Smooth muscle cell (in vitro differentiated cells): ENCODE measurements at regions not wholly inside any gene's neighbourhood (a gene's known extent, or its start where the extent isn't known, plus 50 kb on each side); places are given as distances from the start of the nearest gene placed in this dataset.

ENCODE experiments used
- DNase-seq: peaks from one replicate; lab custom pipeline; 2025; ENCODE audit not compliant: unreplicated experiment; lab: John Stamatoyannopoulos, UW
- H2AFZ ChIP-seq: fragments of 200-600 bp; sonication (generic); 2 replicates; pipeline ENCODE4 v1.6.0; 2016; ENCODE audit warnings: antibody characterized with exemption, low read depth, mild to moderate bottlenecking
- H3F3A ChIP-seq: fragments of 200-600 bp; sonication (generic); 2 replicates; pipeline ENCODE4 v1.6.0; 2017; ENCODE audit warnings: antibody characterized with exemption, low read depth
- H3K27ac ChIP-seq: fragments of 200-600 bp; sonication (generic); 2 replicates; pipeline ENCODE4 v1.5.1; 2016; ENCODE audit warnings: low read depth, mild to moderate bottlenecking
- H3K27me3 ChIP-seq: fragments of 200-600 bp; sonication (generic); 2 replicates; pipeline ENCODE4 v1.6.1; 2016; ENCODE audit warnings: low read depth, mild to moderate bottlenecking
- H3K36me3 ChIP-seq: fragments of 200-600 bp; sonication (generic); 2 replicates; pipeline ENCODE4 v1.5.1; 2016; ENCODE audit warnings: low read depth
- H3K4me1 ChIP-seq: fragments of 200-600 bp; sonication (generic); 2 replicates; pipeline ENCODE4 v1.5.1; 2016; ENCODE audit warnings: low read depth
- H3K4me2 ChIP-seq: fragments of 200-600 bp; sonication (generic); 2 replicates; pipeline ENCODE4 v1.6.0; 2016; ENCODE audit warnings: mild to moderate bottlenecking
- H3K4me3 ChIP-seq: fragments of 200-600 bp; sonication (generic); 2 replicates; pipeline ENCODE4 v1.5.1; 2016; ENCODE audit warnings: mild to moderate bottlenecking
- H3K79me2 ChIP-seq: fragments of 200-600 bp; sonication (generic); 2 replicates; pipeline ENCODE4 v1.6.0; 2016; ENCODE audit warnings: low read depth, mild to moderate bottlenecking
- H3K9ac ChIP-seq: fragments of 200-600 bp; sonication (generic); 2 replicates; pipeline ENCODE4 v1.6.0; 2016; ENCODE audit warnings: low read depth
- H3K9me3 ChIP-seq: fragments of 200-600 bp; sonication (generic); replicated peaks from 2 replicates; pipeline ENCODE4 v1.5.1; 2016; ENCODE audit warnings: low read depth
- H4K20me1 ChIP-seq: fragments of 200-600 bp; sonication (generic); 2 replicates; pipeline ENCODE4 v1.6.0; 2016; ENCODE audit warnings: low read depth
- WGBS: methylation state at CpG from one replicate; pipeline ENCODE4 v1.1.7; 2016; ENCODE audit warnings: low lambda C conversion rate; 5-methylcytosine and 5-hydroxymethylcytosine counted together
- TF ChIP-seq, protein P1 (sequence below): fragments of 200-600 bp; sonication (generic); IDR thresholded peaks from 2 replicates; pipeline ENCODE4 v1.5.1; 2017; ENCODE audit warnings: borderline replicate concordance, mild to moderate bottlenecking, antibody characterized with exemption; ENCODE audit not compliant: insufficient read depth, poor library complexity, severe bottlenecking

DNA sequence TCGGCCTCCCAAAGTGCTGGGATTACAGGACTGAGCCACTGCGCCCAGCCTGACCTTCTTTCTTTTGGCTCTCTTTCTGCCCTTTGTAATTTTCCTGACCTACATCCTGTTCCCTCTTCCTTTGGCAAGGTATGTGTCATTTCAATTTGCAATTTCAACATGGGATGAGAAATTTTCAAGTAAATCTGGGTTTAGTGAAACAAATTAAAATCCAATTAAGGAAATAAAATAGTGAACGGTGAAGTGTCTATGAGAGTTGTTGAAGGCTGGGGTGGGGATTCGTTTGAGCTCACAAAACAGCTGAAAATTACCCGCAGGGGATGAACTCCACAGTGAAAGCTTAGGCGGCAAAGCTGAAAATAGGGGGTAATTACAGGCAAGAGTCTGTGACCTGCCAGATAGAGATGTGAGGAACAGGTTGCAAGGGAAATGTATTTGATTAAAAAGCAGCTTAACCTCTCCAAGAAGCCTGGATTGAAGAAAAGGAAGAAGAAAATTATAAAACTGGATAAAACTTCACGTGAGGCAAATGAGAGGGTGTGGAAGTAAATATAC, 277.7 kb downstream of the UTP18 start:
- Histone ChIP-seq H3K4me2 (no peak overlapping the region), H3K27me3 (no peaks in the 10 kb centered on the region), H3K9ac (no peak overlapping the region), H3K79me2 (no peaks in the 10 kb centered on the region), H3K9me3 (no peaks in the 10 kb centered on the region), H3K27ac (no peak overlapping the region), H4K20me1 (no peaks in the 10 kb centered on the region), H3K36me3 (no peaks in the 10 kb centered on the region), H3K4me3 (no peak overlapping the region), H3F3A (no peaks in the 10 kb centered on the region), H3K4me1 (no peaks in the 10 kb centered on the region), H2AFZ (no peak overlapping the region)
- 90% methylated on average over 7 of the region's 7 CpGs for WGBS
- TF ChIP-seq, protein P1, sequence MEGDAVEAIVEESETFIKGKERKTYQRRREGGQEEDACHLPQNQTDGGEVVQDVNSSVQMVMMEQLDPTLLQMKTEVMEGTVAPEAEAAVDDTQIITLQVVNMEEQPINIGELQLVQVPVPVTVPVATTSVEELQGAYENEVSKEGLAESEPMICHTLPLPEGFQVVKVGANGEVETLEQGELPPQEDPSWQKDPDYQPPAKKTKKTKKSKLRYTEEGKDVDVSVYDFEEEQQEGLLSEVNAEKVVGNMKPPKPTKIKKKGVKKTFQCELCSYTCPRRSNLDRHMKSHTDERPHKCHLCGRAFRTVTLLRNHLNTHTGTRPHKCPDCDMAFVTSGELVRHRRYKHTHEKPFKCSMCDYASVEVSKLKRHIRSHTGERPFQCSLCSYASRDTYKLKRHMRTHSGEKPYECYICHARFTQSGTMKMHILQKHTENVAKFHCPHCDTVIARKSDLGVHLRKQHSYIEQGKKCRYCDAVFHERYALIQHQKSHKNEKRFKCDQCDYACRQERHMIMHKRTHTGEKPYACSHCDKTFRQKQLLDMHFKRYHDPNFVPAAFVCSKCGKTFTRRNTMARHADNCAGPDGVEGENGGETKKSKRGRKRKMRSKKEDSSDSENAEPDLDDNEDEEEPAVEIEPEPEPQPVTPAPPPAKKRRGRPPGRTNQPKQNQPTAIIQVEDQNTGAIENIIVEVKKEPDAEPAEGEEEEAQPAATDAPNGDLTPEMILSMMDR: no peak
- no peak for DNase-seq

DNA sequence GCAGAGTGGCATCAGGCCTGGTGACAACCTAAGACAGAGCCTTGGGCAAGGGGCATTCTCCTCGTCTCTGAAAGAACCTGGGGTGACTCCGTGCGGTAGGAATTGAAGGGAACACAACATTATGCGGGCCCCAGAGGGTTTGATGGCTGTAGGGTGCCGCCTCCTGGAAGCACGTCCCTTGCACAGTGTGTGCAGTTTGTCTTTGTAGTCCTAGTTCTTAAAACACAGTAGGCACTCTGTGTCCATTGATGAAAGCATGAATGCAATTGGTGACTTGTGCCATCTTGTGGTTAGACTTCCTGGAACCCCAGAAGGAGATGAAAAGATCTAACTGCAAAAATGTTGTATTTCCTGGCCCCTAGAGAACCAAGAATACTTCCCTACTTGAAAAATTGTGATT, 279.8 kb downstream of the UTP18 start:
- no peaks in the 10 kb centered on the region for H3K79me2 ChIP-seq
- H4K20me1 ChIP-seq: no peaks in the 10 kb centered on the region
- no peaks in the 10 kb centered on the region for H3K4me1 ChIP-seq
- H3K4me3 ChIP-seq: no peak overlapping the region
- DNase-seq: no peak
- no peak overlapping the region for H3K4me2 ChIP-seq
- H3K27ac ChIP-seq: no peak overlapping the region
- TF ChIP-seq, protein P1: no peak
- no peaks in the 10 kb centered on the region for H3F3A ChIP-seq
- H3K36me3 ChIP-seq: no peaks in the 10 kb centered on the region
- 86% methylated on average over 6 of the region's 6 CpGs for WGBS
- H3K9ac ChIP-seq: no peak overlapping the region
- H3K9me3 ChIP-seq: no peaks in the 10 kb centered on the region
- no peak overlapping the region for H2AFZ ChIP-seq
- no peaks in the 10 kb centered on the region for H3K27me3 ChIP-seq

DNA sequence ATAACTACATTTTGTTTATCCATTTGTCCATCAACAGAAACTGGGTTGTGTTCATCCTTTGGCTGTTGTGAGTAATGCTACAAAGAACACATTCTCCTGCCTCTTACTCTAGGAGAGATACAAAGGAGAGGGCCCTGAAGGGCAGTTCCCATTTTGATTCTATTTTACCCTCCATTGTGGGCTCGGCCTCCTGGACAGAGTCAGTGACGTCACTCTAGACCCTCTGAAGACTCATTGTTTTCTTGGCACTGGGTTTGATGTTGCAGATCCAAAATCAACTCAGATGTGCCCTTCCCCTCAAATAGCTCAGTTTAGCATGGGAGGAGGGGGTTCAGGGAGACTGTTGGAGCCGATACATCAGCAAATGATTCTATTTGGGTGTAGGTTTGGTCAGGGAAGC, 280.9 kb downstream of the UTP18 start:
- Histone ChIP-seq H3K79me2 (no peaks in the 10 kb centered on the region), H3K9ac (no peak overlapping the region), H2AFZ (no peak overlapping the region), H3K27me3 (no peaks in the 10 kb centered on the region), H3K9me3 (no peaks in the 10 kb centered on the region), H3K4me1 (no peaks in the 10 kb centered on the region), H3K4me2 (no peak overlapping the region), H3K36me3 (no peaks in the 10 kb centered on the region), H3K27ac (no peak overlapping the region), H3K4me3 (no peak overlapping the region), H3F3A (no peaks in the 10 kb centered on the region), H4K20me1 (no peaks in the 10 kb centered on the region)
- WGBS: 88% methylated on average over 3 of the region's 3 CpGs
- DNase-seq: no peak
- TF ChIP-seq, protein P1: no peak

DNA sequence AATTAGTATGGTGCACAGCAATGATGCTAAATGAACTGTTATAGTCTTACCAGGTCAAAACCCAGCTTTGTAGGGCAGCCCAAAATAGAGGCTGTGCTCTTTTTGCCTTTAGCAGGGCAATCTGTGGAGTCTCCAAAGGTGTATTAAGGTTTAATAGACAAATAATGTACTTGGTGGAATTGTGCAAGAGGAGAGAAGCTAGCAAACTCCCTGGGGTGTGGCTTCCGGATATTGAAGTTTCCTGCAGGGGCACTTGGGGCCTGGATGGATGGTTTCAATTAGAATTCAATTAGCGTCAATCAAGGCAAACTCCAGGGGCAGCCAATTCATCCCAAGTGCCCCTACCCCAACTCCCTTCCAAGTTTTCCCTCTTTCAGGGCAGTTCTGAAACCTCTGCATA, 285.8 kb downstream of the UTP18 start:
- WGBS: 73% methylated on average over 2 of the region's 2 CpGs

More for the DNA sequence above, 285.8 kb downstream of the UTP18 start:
- Histone ChIP-seq H3K27me3 (no peaks in the 10 kb centered on the region), H3K9me3 (no peaks in the 10 kb centered on the region), H3K4me1 (no peaks in the 10 kb centered on the region), H3K4me2 (no peak overlapping the region), H3K79me2 (no peaks in the 10 kb centered on the region), H3K4me3 (no peak overlapping the region), H3K9ac (no peak overlapping the region), H2AFZ (no peak overlapping the region), H3K27ac (no peak overlapping the region), H3F3A (no peaks in the 10 kb centered on the region), H3K36me3 (no peaks in the 10 kb centered on the region), H4K20me1 (no peaks in the 10 kb centered on the region)
- TF ChIP-seq, protein P1: no peak
- DNase-seq: no peak
